NB4 (cell line): ENCODE measurements at regions not wholly inside any gene's neighbourhood (a gene's known extent, or its start where the extent isn't known, plus 50 kb on each side); places are given as distances from the start of the nearest gene placed in this dataset.
"Not testable (repeated sequence)": the region's sequence is repeated elsewhere in the genome, so short reads cannot be mapped to it uniquely, and the experiment has no call there.

ENCODE experiments used
- DNase-seq: peaks from one replicate; pipeline ENCODE4 v3.0.0; 2010; ENCODE audit warnings: low read depth
- H3K4me3 ChIP-seq: one replicate; pipeline ENCODE4 v1.5.1; 2011; ENCODE audit warnings: mild to moderate bottlenecking, low read depth, low read length, moderate library complexity
- MYC ChIP-seq: IDR thresholded peaks from 2 replicates; pipeline ENCODE4 v1.6.1; 2011; ENCODE audit warnings: low read depth, low read length
- POLR2A ChIP-seq: IDR thresholded peaks from 2 replicates; pipeline ENCODE4 v1.6.1; 2011; ENCODE audit warnings: mild to moderate bottlenecking; ENCODE audit not compliant: insufficient read length; ENCODE audit errors: extremely low read depth
- TF ChIP-seq, protein P1 (sequence below): IDR thresholded peaks from one replicate; pipeline ENCODE4 v1.5.1; 2012; ENCODE audit warnings: low read depth, low read length
- TF ChIP-seq, protein P2 (sequence below): IDR thresholded peaks from 2 replicates; pipeline ENCODE4 v1.6.1; 2011; ENCODE audit warnings: low read depth, low read length

DNA sequence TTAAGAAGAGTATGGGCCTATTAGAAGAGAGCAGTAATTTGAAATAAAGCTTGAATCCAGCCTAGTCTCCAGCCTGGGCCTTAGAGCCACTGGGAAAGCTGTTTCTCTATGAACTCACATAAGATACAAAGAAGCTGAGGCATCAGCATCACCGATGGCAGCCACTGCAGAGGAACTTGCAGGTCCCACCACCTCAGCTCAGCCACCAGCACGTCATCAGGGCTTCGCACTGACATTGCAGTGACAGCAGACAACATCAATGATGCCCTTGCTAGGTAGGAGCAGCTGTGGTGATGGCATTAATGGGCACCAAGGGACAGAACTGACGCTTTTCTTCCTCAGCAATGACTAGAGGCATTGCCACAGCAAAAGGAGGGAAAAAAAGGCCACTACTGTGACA, 67.7 kb upstream of the CDC42EP3 start:
- H3K4me3 ChIP-seq, result no peak overlapping the region
- TF ChIP-seq, protein P1, sequence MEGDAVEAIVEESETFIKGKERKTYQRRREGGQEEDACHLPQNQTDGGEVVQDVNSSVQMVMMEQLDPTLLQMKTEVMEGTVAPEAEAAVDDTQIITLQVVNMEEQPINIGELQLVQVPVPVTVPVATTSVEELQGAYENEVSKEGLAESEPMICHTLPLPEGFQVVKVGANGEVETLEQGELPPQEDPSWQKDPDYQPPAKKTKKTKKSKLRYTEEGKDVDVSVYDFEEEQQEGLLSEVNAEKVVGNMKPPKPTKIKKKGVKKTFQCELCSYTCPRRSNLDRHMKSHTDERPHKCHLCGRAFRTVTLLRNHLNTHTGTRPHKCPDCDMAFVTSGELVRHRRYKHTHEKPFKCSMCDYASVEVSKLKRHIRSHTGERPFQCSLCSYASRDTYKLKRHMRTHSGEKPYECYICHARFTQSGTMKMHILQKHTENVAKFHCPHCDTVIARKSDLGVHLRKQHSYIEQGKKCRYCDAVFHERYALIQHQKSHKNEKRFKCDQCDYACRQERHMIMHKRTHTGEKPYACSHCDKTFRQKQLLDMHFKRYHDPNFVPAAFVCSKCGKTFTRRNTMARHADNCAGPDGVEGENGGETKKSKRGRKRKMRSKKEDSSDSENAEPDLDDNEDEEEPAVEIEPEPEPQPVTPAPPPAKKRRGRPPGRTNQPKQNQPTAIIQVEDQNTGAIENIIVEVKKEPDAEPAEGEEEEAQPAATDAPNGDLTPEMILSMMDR, result no peak
- TF ChIP-seq MYC (no peak), POLR2A (no peak)
- TF ChIP-seq, protein P2, sequence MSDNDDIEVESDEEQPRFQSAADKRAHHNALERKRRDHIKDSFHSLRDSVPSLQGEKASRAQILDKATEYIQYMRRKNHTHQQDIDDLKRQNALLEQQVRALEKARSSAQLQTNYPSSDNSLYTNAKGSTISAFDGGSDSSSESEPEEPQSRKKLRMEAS, result no peak
- no peak for DNase-seq

DNA sequence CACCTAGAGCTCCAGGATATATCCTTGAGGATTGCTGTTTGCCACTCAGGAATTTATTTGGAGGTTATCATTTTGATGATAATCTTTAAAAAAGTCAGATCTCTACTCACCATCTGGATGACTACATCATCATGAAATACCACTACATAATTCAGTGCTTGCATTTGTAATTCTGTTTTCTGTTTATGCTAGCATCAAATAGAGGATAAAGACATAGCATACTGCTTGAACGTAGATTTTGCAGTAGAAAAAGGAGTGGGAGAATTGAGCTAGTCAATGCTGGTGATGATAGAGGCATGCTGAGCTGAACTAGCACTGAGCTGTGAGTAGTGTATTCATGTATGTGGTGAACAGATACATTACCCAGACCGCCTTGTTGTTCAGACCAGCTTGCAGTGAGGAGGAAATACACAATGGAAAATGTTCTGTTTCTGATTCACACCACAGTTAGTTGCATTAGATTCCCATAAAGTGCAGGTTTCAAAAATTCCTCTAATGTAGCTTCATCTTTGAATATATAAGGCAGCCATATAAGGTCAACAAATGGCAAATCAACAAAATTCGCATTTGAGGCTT, 68.8 kb upstream of the CDC42EP3 start:
- H3K4me3 ChIP-seq, result no peak overlapping the region
- TF ChIP-seq POLR2A (no peak), MYC (no peak)
- TF ChIP-seq, protein P2, result no peak
- TF ChIP-seq, protein P1, result no peak
- no peak for DNase-seq

DNA sequence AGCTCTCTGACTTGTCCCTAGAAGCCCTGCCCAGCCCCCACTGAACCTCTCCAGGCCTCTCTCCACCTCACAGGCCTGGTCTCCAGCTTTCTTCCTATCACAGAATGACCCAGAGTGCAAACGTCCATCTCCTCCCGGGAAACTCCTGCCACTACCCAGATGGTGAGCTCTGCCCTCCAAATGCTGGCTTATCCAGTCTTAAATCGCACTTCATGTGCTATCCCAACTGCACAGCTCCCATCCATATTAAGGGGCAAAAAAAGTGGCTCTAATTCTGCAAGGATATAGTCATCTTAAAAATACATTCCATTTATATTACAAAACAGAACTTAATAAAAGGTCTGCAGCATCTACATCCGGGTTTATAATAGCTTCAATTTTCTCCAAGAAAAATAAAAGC, 70.8 kb upstream of the CDC42EP3 start:
- DNase-seq, result no peak
- H3K4me3 ChIP-seq, result no peak overlapping the region
- TF ChIP-seq, protein P1, result no peak
- TF ChIP-seq MYC (no peak), POLR2A (no peak)

DNA sequence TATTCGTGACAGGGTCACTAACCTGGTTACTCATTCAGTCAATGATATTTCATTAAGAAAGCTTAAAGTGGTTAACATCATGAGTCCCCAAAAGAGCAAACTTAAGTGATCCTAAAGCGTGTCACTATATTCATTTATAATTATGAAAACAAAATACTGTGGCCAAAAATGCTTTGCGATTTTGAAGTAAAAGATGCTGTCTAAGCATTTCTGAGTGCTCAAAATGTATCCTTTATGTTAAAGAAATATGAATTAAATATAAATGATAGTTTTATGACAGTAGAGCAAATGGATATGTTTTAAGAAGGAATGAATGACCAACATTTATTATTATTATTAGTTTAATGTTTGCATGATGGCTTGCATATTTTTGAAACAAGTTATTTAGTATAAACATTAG, 72.6 kb upstream of the CDC42EP3 start:
- H3K4me3 ChIP-seq, result no peak overlapping the region
- no peak for DNase-seq
- no peak for TF ChIP-seq MYC
- no peak for TF ChIP-seq POLR2A
- TF ChIP-seq, protein P1, result no peak
- TF ChIP-seq, protein P2, result no peak

DNA sequence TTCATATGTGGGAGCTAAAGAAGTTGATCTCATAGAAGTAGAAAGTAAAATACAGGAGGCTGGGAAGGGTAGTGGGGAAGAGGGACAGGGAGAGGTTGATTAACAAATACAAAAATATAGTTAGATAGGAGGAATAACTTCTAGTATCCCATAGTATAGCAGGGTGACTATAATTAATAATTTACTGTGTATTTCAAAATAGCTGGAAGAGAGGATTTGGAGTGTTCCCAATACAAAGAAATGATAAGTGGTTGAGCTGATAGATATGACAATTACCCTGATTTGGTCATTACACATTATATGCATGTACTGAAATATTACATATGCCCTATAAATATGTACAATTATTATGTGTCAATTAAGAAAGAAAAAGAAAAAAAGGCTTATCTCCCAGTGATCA, 73.5 kb upstream of the CDC42EP3 start:
- not testable (repeated sequence) for H3K4me3 ChIP-seq, DNase-seq

DNA sequence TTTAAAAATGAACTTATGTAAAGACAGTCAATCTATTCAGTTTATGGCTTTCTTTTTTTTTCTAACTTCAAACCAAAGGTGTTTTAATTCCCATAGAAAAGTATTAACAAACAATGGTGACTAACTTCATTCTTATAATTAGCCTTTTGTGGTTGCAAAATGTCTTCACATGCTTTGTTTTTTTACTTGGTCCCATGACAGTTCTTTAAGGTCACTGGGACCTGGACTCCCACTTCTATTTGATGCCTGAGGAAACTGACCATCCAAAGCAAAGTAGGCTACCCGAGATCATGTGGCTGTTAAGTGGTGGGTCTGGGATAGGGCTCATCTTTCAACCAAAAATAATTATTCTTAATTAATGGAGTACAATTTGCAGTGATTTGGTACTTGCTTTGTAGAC, 74.6 kb upstream of the CDC42EP3 start:
- not testable (repeated sequence) for DNase-seq, H3K4me3 ChIP-seq

DNA sequence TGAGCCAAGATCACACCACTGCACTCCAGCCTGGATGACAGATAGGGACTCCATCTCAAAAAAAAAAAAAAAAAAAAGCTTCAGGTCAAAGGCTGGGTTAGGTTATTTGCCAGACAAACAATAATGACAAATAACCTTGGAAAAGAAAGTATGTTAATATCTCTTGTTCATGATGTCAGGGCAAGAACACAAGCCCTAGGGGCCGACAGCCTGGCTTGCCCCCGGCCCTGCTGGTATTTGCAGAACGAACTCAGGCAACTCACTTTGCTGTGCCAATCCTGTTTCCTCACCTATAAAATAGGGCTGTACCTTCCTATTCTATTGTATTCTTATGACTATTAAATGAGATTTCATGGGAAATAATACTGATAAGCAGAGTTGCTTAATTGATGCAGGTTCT, 75.4 kb upstream of the CDC42EP3 start:
- no peak overlapping the region for H3K4me3 ChIP-seq
- TF ChIP-seq, protein P2, result no peak
- TF ChIP-seq, protein P1, result no peak
- TF ChIP-seq POLR2A (no peak), MYC (no peak)
- no peak for DNase-seq
